RWPE2 (cell line): ENCODE measurements at regions not wholly inside any gene's neighbourhood (a gene's known extent, or its start where the extent isn't known, plus 50 kb on each side); places are given as distances from the start of the nearest gene placed in this dataset.

Experiments
- ATAC-seq: fragments of 200-7000 bp; cut with Tn5 transposase; 3 replicates; pipeline ENCODE4 v1.9.1; 2021; ENCODE audit warnings: low read depth
- DNase-seq: peaks from one replicate; pipeline ENCODE4 v3.0.0-alpha.2; 2020; ENCODE audit warnings: low spot score
- H3K27ac ChIP-seq: fragments of 450-650 bp; 2 replicates; pipeline ENCODE4 v1.5.1; 2017; ENCODE audit warnings: mild to moderate bottlenecking; ENCODE audit not compliant: poor library complexity, severe bottlenecking
- H3K27me3 ChIP-seq: fragments of 250-450 bp; sonication (Bioruptor Pico); 2 replicates; pipeline ENCODE4 v1.5.1; 2021; ENCODE audit warnings: mild to moderate bottlenecking, moderate library complexity; ENCODE audit not compliant: insufficient read depth, poor library complexity, severe bottlenecking
- H3K36me3 ChIP-seq: fragments of 250-450 bp; sonication (Bioruptor Pico); 2 replicates; pipeline ENCODE4 v1.5.1; 2020; ENCODE audit warnings: low read depth, mild to moderate bottlenecking, moderate library complexity
- H3K4me1 ChIP-seq: fragments of 250-450 bp; sonication (Bioruptor Pico); 2 replicates; pipeline ENCODE4 v1.5.1; 2021; ENCODE audit warnings: mild to moderate bottlenecking, moderate library complexity; ENCODE audit not compliant: insufficient read depth, poor library complexity, severe bottlenecking
- H3K4me3 ChIP-seq: fragments of 250-450 bp; sonication (Bioruptor Pico); 2 replicates; pipeline ENCODE4 v1.5.1; 2021; ENCODE audit warnings: mild to moderate bottlenecking, moderate library complexity; ENCODE audit not compliant: severe bottlenecking
- H3K9me3 ChIP-seq: fragments of 250-450 bp; sonication (Bioruptor Pico); 2 replicates; pipeline ENCODE4 v1.5.1; 2021; ENCODE audit warnings: mild to moderate bottlenecking, moderate library complexity; ENCODE audit not compliant: severe bottlenecking
- TF ChIP-seq, protein P1 (sequence below): fragments of 450-650 bp; IDR thresholded peaks from one replicate; pipeline ENCODE4 v1.5.1; 2017; ENCODE audit warnings: mild to moderate bottlenecking, moderate library complexity; ENCODE audit not compliant: poor library complexity, severe bottlenecking

DNA sequence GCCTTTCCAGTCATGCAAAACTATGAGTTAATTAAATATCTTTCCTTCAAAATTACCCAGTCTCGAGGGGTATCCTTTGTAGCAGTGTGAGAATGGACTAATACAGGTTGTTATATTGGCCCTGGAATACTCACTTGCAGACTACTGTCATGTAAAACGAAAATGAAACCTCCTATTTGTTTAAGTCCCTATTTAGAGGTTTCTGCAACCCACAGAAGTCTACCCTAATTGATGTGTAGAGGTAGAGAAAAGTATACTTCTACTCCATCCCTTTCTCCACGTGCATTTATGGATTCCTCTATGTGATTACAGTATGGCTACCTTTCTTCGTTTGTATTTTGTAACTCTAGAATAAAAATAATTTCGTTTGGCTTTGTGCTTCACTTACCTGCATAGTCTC, 371.1 kb downstream of the FSCB start:
- H3K27ac ChIP-seq = no peak overlapping the region
- peak; percentile 33; the same call in 2 of the 3 replicates for ATAC-seq

DNA sequence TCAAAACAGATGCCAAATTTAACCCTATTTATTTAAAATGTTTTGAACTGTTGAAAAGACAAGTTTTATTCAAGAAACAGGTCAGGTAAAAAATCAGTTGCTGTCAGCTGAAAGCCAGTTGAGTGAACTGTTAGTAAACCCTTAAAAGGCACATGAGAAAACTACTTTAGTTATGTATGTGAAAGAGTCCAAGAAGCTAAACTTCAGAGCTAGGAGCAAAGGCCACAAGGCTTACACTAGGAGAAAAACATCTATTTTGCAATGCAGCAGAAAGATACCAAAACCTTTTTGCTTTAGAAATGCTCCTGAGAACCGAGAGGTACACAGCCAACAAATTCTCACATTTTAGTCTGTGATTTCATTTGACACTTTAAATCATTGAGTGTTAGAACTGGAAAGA, 375.2 kb downstream of the FSCB start:
- DNase-seq = no peak
- H3K4me1 ChIP-seq = no peaks in the 10 kb centered on the region
- H3K27me3 ChIP-seq = peaks cover 13% of the 10 kb centered on the region
- no peak overlapping the region for H3K27ac ChIP-seq
- no peaks in the 10 kb centered on the region for H3K36me3 ChIP-seq
- H3K9me3 ChIP-seq = no peaks in the 10 kb centered on the region
- H3K4me3 ChIP-seq = no peak overlapping the region
- TF ChIP-seq, protein P1, sequence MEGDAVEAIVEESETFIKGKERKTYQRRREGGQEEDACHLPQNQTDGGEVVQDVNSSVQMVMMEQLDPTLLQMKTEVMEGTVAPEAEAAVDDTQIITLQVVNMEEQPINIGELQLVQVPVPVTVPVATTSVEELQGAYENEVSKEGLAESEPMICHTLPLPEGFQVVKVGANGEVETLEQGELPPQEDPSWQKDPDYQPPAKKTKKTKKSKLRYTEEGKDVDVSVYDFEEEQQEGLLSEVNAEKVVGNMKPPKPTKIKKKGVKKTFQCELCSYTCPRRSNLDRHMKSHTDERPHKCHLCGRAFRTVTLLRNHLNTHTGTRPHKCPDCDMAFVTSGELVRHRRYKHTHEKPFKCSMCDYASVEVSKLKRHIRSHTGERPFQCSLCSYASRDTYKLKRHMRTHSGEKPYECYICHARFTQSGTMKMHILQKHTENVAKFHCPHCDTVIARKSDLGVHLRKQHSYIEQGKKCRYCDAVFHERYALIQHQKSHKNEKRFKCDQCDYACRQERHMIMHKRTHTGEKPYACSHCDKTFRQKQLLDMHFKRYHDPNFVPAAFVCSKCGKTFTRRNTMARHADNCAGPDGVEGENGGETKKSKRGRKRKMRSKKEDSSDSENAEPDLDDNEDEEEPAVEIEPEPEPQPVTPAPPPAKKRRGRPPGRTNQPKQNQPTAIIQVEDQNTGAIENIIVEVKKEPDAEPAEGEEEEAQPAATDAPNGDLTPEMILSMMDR = no peak
- no peak for ATAC-seq

More for the DNA sequence above, 371.1 kb downstream of the FSCB start:
- Histone ChIP-seq H3K9me3 (no peaks in the 10 kb centered on the region), H3K4me3 (no peak overlapping the region), H3K27me3 (peaks cover 13% of the 10 kb centered on the region), H3K36me3 (no peaks in the 10 kb centered on the region), H3K4me1 (no peaks in the 10 kb centered on the region)
- DNase-seq = no peak
- TF ChIP-seq, protein P1 = no peak

DNA sequence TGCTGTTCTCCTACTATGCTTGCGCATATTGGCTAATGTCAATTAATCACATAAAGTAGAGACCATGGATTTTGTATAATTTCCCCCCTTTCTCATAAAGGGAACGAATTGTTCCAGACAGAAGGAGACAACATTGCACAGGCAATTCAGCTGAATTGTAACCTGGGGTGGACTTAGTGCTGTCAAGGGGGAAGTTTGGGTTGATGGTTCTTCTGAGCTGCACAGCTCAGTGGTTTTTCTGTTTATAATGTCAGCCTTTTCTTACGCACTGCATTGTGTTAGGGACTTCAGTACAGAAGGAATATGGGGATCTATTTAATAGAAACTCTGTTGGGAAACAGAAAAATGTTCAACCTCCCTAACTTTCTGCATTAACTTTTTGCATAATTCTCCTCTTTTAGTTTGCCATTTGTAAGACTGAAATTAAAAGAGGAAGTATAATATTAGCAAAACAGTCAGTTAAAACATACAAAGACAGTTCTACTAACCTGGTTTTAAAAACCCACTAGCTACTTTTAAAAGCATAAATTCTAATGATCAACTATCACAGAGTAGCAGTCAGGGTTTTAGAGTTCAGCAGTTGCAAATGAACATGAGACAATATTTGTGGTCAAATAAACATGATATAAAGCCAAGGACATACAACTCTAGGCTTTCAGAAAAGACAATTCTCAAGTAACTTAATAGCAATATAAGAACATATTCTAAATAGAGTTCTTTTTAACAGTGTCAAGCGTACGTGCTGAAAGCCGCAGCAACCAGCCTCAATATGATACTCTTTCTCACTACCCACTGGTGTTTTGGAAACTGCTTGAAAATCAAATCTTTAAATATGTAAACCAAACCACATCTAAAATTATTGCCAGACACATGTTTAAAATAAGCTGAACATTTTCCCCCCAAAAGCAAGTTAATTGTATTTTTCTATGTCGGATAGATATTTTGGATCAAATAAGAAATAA, 393.0 kb downstream of the FSCB start:
- H3K4me1 ChIP-seq = no peaks in the 10 kb centered on the region
- peaks cover 7% of the 10 kb centered on the region for H3K27me3 ChIP-seq
- DNase-seq (no peak), ATAC-seq (no peak)
- H3K27ac ChIP-seq = no peak overlapping the region
- no peaks in the 10 kb centered on the region for H3K9me3 ChIP-seq
- H3K36me3 ChIP-seq = no peaks in the 10 kb centered on the region
- TF ChIP-seq, protein P1 = no peak
- no peak overlapping the region for H3K4me3 ChIP-seq

DNA sequence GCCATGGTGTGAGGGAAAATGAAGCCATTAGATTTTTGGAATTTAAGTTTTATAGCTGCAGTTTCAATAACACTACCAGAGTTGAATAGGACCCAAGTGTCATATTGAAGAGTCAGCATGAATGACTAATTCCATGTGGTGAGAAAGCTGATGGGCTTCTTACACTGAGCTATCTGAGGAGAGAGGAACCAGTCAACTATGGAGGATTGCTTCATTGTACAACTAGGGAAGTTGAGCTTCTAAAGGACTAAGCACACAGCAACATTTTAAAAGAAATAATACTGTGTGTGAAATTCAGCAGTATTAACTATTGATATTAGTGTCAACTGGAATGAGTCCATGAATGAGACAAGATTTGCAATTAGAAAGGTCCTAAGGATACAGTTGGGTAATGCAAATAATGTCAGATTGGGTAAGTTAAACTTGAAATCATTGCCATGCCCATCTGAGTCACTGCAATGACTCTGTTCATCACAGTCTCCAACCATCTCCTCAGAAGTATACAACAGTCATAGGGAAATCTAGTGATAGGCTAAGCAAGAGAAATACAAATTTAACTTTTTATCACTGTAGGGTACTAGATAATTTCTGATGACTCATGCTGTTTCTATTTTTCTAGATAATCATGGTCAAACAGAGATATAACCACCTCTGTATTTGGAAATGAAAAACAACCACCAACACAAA, 394.2 kb downstream of the FSCB start:
- peaks cover 8% of the 10 kb centered on the region for H3K4me1 ChIP-seq

More for the DNA sequence above, 394.2 kb downstream of the FSCB start:
- Histone ChIP-seq H3K4me3 (no peak overlapping the region), H3K36me3 (no peaks in the 10 kb centered on the region), H3K27ac (no peak overlapping the region), H3K27me3 (peaks cover 7% of the 10 kb centered on the region), H3K9me3 (peaks cover 4% of the 10 kb centered on the region)
- TF ChIP-seq, protein P1 = no peak
- DNase-seq (no peak), ATAC-seq (peak; percentile 22; the same call in 1 of the 3 replicates)
